Neutrophil (primary cell): ENCODE measurements at regions not wholly inside any gene's neighbourhood (a gene's known extent, or its start where the extent isn't known, plus 50 kb on each side); places are given as distances from the start of the nearest gene placed in this dataset.

Experiments
- H3K27ac ChIP-seq: fragments of 200-600 bp; sonication (generic); 2 replicates; pipeline ENCODE4 v1.5.1; 2016; ENCODE audit warnings: mild to moderate bottlenecking, moderate library complexity
- H3K27me3 ChIP-seq: fragments of 200-600 bp; sonication (generic); 2 replicates; pipeline ENCODE4 v1.6.0; 2016; ENCODE audit warnings: mild to moderate bottlenecking
- H3K36me3 ChIP-seq: fragments of 200-600 bp; sonication (generic); 2 replicates; pipeline ENCODE4 v1.5.1; 2017
- H3K4me1 ChIP-seq, 2 experiments: fragments of 200-600 bp in 1 of 2; sonication (generic) in 1 of 2; 1 replicate in 1 of 2; 2 replicates in 1 of 2; pipeline versions ENCODE4 v1.5.1 to v1.6.1; 2013 to 2016; ENCODE audit warnings: low read depth in 1 of 2, low read length in 1 of 2, mild to moderate bottlenecking in 1 of 2, moderate library complexity in 1 of 2; ENCODE audit not compliant: control insufficient read depth in 1 of 2, insufficient read depth in 1 of 2
- H3K4me3 ChIP-seq, 2 experiments: fragments of 200-600 bp in 1 of 2; sonication (generic) in 1 of 2; 1 replicate in 1 of 2; 2 replicates in 1 of 2; pipeline ENCODE4 v1.5.1; 2013 to 2016; ENCODE audit warnings: low read depth in 1 of 2, low read length in 1 of 2, mild to moderate bottlenecking in 1 of 2, moderate library complexity in 1 of 2
- H3K9me3 ChIP-seq: fragments of 200-600 bp; sonication (generic); 2 replicates; pipeline ENCODE4 v1.5.1; 2016
- CTCF ChIP-seq: fragments of 200-600 bp; sonication (generic); IDR thresholded peaks from 2 replicates; pipeline ENCODE4 v1.5.1; 2016; ENCODE audit warnings: antibody characterized with exemption

DNA sequence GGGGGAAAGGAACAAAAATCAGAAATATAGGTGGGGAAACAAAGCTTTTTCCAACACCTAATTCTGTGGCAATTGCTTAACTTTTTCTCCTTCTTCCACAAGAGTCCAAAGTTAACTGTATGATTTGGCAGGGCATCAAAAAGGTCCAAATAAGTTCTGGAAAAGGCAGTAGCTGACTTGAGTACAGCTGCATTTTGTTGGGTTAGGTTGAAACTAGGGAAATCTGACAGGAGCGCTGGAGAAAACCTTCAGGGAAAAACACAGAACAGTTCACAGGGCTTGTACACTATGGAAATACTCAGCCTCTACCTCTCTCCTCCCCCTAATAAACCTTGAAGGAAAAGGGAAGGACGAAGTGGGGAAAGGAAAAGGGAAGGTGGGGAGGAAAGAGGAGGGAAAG lies 438.6 kb downstream of the ZEB2 start:
- Histone ChIP-seq H3K4me3 (no peak overlapping the region), H3K27me3 (no peaks in the 10 kb centered on the region), H3K9me3 (no peaks in the 10 kb centered on the region), H3K27ac (no peak overlapping the region), H3K36me3 (no peaks in the 10 kb centered on the region), H3K4me1 (no peaks in the 10 kb centered on the region)
- no peak for TF ChIP-seq CTCF

DNA sequence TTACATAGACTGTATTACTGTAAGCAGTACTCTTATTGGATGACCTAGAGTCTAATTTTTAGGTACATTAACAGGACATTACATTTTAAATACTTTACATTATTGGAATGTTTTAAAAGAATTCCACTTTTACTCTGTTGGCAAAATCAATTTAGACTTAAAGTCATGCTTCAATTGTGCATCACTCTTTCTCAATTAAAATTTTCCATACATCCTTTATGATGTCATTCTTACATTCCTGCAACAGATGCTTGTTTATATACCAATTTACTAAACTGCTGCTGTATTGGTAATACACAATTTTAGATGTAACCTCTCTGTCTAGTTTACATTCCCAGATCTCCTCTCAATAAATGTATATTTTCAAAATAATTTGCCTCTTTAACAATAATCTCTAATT lies 440.1 kb downstream of the ZEB2 start:
- H3K4me1 ChIP-seq, result no peaks in the 10 kb centered on the region
- no peaks in the 10 kb centered on the region for H3K27me3 ChIP-seq

GRCh38 chr2:144078802-144079724 lies 440.9 kb downstream of the ZEB2 start:
- no peaks in the 10 kb centered on the region for H3K27me3 ChIP-seq
- no peak overlapping the region for H3K4me3 ChIP-seq
- no peaks in the 10 kb centered on the region for H3K9me3 ChIP-seq
- no peak overlapping the region for H3K27ac ChIP-seq
- no peaks in the 10 kb centered on the region for H3K36me3 ChIP-seq
- H3K4me1 ChIP-seq, result no peaks in the 10 kb centered on the region
- no peak for TF ChIP-seq CTCF

More for the DNA sequence above, 440.1 kb downstream of the ZEB2 start:
- H3K36me3 ChIP-seq, result no peaks in the 10 kb centered on the region
- H3K27ac ChIP-seq, result no peak overlapping the region
- H3K9me3 ChIP-seq, result no peaks in the 10 kb centered on the region
- H3K4me3 ChIP-seq, result no peak overlapping the region
- TF ChIP-seq CTCF, result no peak

- no peak overlapping the region for H3K27ac ChIP-seq
- no peaks in the 10 kb centered on the region for H3K9me3 ChIP-seq
- H3K4me1 ChIP-seq, result no peaks in the 10 kb centered on the region
- no peaks in the 10 kb centered on the region for H3K36me3 ChIP-seq
- H3K27me3 ChIP-seq, result no peaks in the 10 kb centered on the region
- no peak overlapping the region for H3K4me3 ChIP-seq
- no peak for TF ChIP-seq CTCF
Measured at GRCh38 chr2:144078106-144078505, 441.8 kb downstream of the ZEB2 start.

DNA sequence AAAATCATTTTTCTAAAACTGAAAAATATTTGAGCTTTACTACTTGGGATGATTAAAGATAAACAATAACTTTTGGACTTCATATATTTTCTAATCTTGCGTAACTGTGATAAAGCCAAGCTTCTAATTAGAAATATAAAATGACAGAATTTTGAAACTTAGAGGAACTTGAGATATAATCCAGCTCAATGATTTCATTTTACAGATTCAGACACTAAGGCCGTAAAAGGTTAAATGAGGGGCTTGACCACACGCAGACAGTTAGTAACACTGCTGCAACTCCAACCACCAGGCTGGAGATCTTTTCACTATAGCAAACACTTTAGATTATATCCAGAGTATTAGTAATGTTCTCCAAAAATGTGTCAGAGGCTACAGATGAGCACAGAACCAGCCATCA lies 445.5 kb downstream of the ZEB2 start:
- H3K27me3 ChIP-seq, result no peaks in the 10 kb centered on the region
- no peak overlapping the region for H3K27ac ChIP-seq
- H3K36me3 ChIP-seq, result no peaks in the 10 kb centered on the region
- peaks cover 1 to 3% of the 10 kb centered on the region in 2 experiments for H3K4me1 ChIP-seq
- TF ChIP-seq CTCF, result no peak
- no peak overlapping the region for H3K4me3 ChIP-seq
- H3K9me3 ChIP-seq, result no peaks in the 10 kb centered on the region
